Panc1 (cell line): ENCODE measurements at regions not wholly inside any gene's neighbourhood (a gene's known extent, or its start where the extent isn't known, plus 50 kb on each side); places are given as distances from the start of the nearest gene placed in this dataset.

Experiments used
- POLR2AphosphoS5 ChIP-seq: IDR thresholded peaks from 2 replicates; pipeline ENCODE4 v1.6.1; 2012; ENCODE audit warnings: mild to moderate bottlenecking, low read depth, low read length, moderate library complexity
- SIN3A ChIP-seq: IDR thresholded peaks from 2 replicates; pipeline ENCODE4 v1.6.1; 2012; ENCODE audit warnings: low read depth, mild to moderate bottlenecking, low read length, moderate library complexity, borderline replicate concordance; ENCODE audit not compliant: insufficient read depth
- TCF7L2 ChIP-seq: IDR thresholded peaks from 2 replicates; pipeline ENCODE4 v1.6.1; 2011; ENCODE audit warnings: mild to moderate bottlenecking, low read depth, low read length, inconsistent platforms
- TF ChIP-seq, protein P1 (sequence below): fragments of 450-650 bp; IDR thresholded peaks from 2 replicates; pipeline ENCODE4 v1.5.1; 2017; ENCODE audit warnings: mild to moderate bottlenecking
- TF ChIP-seq, protein P2 (sequence below), 2 experiments: IDR thresholded peaks; 2 replicates each; pipeline ENCODE4 v1.6.1; 2011 to 2012; ENCODE audit warnings: low read depth in 2 of 2, control low read depth in 1 of 2, low read length in 1 of 2, mild to moderate bottlenecking in 1 of 2, moderate library complexity in 1 of 2; ENCODE audit not compliant: insufficient read depth in 1 of 2

DNA sequence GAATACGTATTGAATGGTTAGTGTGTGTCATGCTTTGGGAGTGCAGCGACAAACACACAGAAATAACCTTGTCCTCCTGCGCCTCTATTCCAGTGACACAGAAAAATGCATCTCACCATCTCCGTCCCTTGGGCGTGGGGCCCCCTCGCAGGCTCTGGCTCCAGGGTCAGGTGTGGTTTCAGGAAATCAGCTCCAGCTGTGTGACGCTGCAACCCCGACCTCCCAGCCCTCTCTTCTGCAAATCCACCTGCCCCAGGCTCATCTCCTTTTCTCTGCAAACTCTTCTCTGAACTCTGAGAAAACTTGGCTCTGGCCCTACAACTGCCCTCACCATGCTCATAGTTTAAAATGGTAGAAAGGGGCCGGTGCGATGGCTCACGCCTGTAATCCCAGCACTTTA lies 51.3 kb upstream of the ZNF536 start:
- TF ChIP-seq, protein P1, sequence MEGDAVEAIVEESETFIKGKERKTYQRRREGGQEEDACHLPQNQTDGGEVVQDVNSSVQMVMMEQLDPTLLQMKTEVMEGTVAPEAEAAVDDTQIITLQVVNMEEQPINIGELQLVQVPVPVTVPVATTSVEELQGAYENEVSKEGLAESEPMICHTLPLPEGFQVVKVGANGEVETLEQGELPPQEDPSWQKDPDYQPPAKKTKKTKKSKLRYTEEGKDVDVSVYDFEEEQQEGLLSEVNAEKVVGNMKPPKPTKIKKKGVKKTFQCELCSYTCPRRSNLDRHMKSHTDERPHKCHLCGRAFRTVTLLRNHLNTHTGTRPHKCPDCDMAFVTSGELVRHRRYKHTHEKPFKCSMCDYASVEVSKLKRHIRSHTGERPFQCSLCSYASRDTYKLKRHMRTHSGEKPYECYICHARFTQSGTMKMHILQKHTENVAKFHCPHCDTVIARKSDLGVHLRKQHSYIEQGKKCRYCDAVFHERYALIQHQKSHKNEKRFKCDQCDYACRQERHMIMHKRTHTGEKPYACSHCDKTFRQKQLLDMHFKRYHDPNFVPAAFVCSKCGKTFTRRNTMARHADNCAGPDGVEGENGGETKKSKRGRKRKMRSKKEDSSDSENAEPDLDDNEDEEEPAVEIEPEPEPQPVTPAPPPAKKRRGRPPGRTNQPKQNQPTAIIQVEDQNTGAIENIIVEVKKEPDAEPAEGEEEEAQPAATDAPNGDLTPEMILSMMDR: no peak
- TF ChIP-seq SIN3A (no peak), POLR2AphosphoS5 (no peak), TCF7L2 (no peak)
- TF ChIP-seq, protein P2, sequence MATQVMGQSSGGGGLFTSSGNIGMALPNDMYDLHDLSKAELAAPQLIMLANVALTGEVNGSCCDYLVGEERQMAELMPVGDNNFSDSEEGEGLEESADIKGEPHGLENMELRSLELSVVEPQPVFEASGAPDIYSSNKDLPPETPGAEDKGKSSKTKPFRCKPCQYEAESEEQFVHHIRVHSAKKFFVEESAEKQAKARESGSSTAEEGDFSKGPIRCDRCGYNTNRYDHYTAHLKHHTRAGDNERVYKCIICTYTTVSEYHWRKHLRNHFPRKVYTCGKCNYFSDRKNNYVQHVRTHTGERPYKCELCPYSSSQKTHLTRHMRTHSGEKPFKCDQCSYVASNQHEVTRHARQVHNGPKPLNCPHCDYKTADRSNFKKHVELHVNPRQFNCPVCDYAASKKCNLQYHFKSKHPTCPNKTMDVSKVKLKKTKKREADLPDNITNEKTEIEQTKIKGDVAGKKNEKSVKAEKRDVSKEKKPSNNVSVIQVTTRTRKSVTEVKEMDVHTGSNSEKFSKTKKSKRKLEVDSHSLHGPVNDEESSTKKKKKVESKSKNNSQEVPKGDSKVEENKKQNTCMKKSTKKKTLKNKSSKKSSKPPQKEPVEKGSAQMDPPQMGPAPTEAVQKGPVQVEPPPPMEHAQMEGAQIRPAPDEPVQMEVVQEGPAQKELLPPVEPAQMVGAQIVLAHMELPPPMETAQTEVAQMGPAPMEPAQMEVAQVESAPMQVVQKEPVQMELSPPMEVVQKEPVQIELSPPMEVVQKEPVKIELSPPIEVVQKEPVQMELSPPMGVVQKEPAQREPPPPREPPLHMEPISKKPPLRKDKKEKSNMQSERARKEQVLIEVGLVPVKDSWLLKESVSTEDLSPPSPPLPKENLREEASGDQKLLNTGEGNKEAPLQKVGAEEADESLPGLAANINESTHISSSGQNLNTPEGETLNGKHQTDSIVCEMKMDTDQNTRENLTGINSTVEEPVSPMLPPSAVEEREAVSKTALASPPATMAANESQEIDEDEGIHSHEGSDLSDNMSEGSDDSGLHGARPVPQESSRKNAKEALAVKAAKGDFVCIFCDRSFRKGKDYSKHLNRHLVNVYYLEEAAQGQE (IDR thresholded peaks at IDR 0.05; ENCODE audit: insufficient read depth in 1 of 2, low read depth in 2 of 2, low read length in 1 of 2): no peak
